ENCODE measurements at regions not wholly inside any gene's neighbourhood (a gene's known extent, or its start where the extent isn't known, plus 50 kb on each side); places are given as distances from the start of the nearest gene placed in this dataset.

GRCh38 chr12:115626210-115626609, 651.3 kb downstream of the MED13L start:
- Histone ChIP-seq H3K27ac (ENCODE audit: low read length) (no peak overlapping the region), H3K4me3 (ENCODE audit: low read length) (no peak overlapping the region), H3K36me3 (ENCODE audit: insufficient read depth, low read depth, low read length) (no peaks in the 10 kb centered on the region), H3K27me3 (ENCODE audit: insufficient read depth, low read length) (no peaks in the 10 kb centered on the region), H3K9ac (ENCODE audit: low read depth, low read length) (no peak overlapping the region), H3K9me3 (ENCODE audit: insufficient read depth, low read depth, low read length) (peaks cover 12% of the 10 kb centered on the region; the same call in 1 of the 2 replicates), H3K4me1 (ENCODE audit: insufficient read depth, low read length) (peaks cover 4% of the 10 kb centered on the region; the same call in 1 of the 2 replicates)

DNA sequence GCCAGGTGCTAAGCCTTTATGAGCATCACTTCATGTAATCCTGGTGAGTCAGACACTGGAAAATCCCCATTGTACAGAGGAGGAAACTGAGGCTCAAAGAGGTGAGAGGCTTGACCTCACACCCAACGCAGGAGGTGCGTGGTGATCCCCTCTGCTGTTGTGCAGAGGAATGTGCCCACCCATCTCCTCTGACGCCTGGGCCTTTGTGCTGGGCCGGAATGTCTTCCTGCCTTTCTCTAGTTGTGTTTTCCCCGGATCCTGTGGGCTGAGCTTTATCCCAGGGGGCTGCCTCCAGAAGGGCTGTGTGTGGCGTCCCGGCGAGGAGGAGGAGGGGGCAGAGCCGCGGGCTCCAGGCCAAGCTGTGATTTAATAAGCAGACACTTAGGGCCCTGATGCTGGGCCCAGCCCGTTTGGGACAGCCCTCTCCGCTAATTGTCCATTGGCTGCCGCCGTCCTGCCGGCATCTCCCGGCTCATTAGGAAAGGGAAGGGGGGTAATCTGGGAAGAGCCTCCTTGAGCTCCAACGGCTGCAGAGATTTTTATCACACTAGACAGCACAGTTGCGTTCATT, 653.6 kb downstream of the MED13L start:
- Histone ChIP-seq H3K9ac (ENCODE audit: low read depth, low read length) (peak overlapping the region; percentile 10; the same call in 1 of the 2 replicates), H3K36me3 (ENCODE audit: insufficient read depth, low read depth, low read length) (no peaks in the 10 kb centered on the region), H3K9me3 (ENCODE audit: insufficient read depth, low read depth, low read length) (peaks cover 8% of the 10 kb centered on the region; the same call in 1 of the 2 replicates), H3K27me3 (ENCODE audit: insufficient read depth, low read length) (no peaks in the 10 kb centered on the region), H3K4me1 (ENCODE audit: insufficient read depth, low read length) (peaks cover 4% of the 10 kb centered on the region; the same call in 1 of the 2 replicates), H3K4me3 (ENCODE audit: low read length) (no peak overlapping the region), H3K27ac (ENCODE audit: low read length) (no peak overlapping the region)

- Histone ChIP-seq H3K27ac (ENCODE audit: low read length) (no peak overlapping the region), H3K4me1 (ENCODE audit: insufficient read depth, low read length) (peaks cover 4% of the 10 kb centered on the region; the same call in 1 of the 2 replicates), H3K9ac (ENCODE audit: low read depth, low read length) (no peak overlapping the region), H3K9me3 (ENCODE audit: insufficient read depth, low read depth, low read length) (peaks cover 8% of the 10 kb centered on the region; the same call in 1 of the 2 replicates), H3K27me3 (ENCODE audit: insufficient read depth, low read length) (no peaks in the 10 kb centered on the region), H3K4me3 (ENCODE audit: low read length) (no peak overlapping the region), H3K36me3 (ENCODE audit: insufficient read depth, low read depth, low read length) (no peaks in the 10 kb centered on the region)
Measured at GRCh38 chr12:115623275-115623674, 654.2 kb downstream of the MED13L start.

- no peaks in the 10 kb centered on the region for H3K36me3 ChIP-seq (ENCODE audit: insufficient read depth, low read depth, low read length)
Measured at GRCh38 chr12:115620816-115621215, 656.7 kb downstream of the MED13L start.

DNA sequence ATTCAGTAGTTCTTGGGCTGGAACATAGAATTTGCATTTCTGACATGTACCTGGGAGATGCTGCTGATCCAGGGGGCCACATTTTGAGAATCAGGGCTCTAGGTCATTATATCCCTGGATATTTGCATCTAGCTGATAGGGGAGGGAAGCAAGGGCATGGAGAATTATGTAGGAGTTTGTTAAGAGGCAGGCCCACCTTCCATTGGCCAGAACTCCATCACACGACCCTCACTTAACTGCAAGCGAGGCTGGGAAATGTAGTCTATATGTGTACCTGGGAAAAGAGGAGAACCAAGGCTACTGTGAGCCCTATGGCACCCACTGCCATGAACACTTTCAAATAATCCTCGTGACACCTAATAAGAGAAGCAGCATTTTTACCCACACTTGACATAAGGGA, 657.6 kb downstream of the MED13L start:
- H3K4me1 ChIP-seq (ENCODE audit: insufficient read depth, low read length) = peaks cover 4% of the 10 kb centered on the region; the same call in 1 of the 2 replicates
- H3K9me3 ChIP-seq (ENCODE audit: insufficient read depth, low read depth, low read length) = peaks cover 1% of the 10 kb centered on the region; the same call in 1 of the 2 replicates
- no peak overlapping the region for H3K9ac ChIP-seq (ENCODE audit: low read depth, low read length)
- no peak overlapping the region for H3K27ac ChIP-seq (ENCODE audit: low read length)
- no peaks in the 10 kb centered on the region for H3K36me3 ChIP-seq (ENCODE audit: insufficient read depth, low read depth, low read length)
- no peak overlapping the region for H3K4me3 ChIP-seq (ENCODE audit: low read length)
- H3K27me3 ChIP-seq (ENCODE audit: insufficient read depth, low read length) = no peaks in the 10 kb centered on the region

More at GRCh38 chr12:115620816-115621215, 656.7 kb downstream of the MED13L start:
- no peak overlapping the region for H3K9ac ChIP-seq (ENCODE audit: low read depth, low read length)
- H3K9me3 ChIP-seq (ENCODE audit: insufficient read depth, low read depth, low read length) = peaks cover 8% of the 10 kb centered on the region; the same call in 1 of the 2 replicates
- peaks cover 4% of the 10 kb centered on the region; the same call in 1 of the 2 replicates for H3K4me1 ChIP-seq (ENCODE audit: insufficient read depth, low read length)
- H3K4me3 ChIP-seq (ENCODE audit: low read length) = no peak overlapping the region
- H3K27me3 ChIP-seq (ENCODE audit: insufficient read depth, low read length) = no peaks in the 10 kb centered on the region
- no peak overlapping the region for H3K27ac ChIP-seq (ENCODE audit: low read length)

GRCh38 chr12:115619061-115619460, 658.4 kb downstream of the MED13L start:
- no peak overlapping the region for H3K27ac ChIP-seq (ENCODE audit: low read length)
- no peak overlapping the region for H3K9ac ChIP-seq (ENCODE audit: low read depth, low read length)
- no peak overlapping the region for H3K4me3 ChIP-seq (ENCODE audit: low read length)
- H3K36me3 ChIP-seq (ENCODE audit: insufficient read depth, low read depth, low read length) = no peaks in the 10 kb centered on the region
- H3K9me3 ChIP-seq (ENCODE audit: insufficient read depth, low read depth, low read length) = no peaks in the 10 kb centered on the region; the same call in 1 of the 2 replicates
- peaks cover 4% of the 10 kb centered on the region; the same call in 1 of the 2 replicates for H3K4me1 ChIP-seq (ENCODE audit: insufficient read depth, low read length)
- H3K27me3 ChIP-seq (ENCODE audit: insufficient read depth, low read length) = no peaks in the 10 kb centered on the region

DNA sequence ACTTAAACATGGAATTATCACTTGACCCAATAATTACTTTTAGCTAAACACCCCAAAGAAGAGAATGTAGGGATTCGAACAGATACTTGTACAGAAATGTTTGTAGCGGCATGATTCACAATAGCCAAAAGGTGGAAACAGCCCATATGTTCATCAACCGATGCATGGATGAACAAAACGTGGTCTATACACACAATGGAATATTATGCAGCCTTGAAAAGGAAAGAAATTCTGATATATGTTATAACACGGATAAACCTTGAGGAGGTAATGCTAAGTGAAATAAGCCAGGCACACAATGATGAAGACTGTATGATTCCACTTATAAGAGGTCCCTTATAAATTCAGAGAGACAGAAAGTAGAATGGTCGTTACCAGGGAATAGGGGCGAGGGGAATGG, 659.4 kb downstream of the MED13L start:
- Histone ChIP-seq H3K36me3 (ENCODE audit: insufficient read depth, low read depth, low read length) (no peaks in the 10 kb centered on the region), H3K9me3 (ENCODE audit: insufficient read depth, low read depth, low read length) (no peaks in the 10 kb centered on the region; the same call in 1 of the 2 replicates)

DNA sequence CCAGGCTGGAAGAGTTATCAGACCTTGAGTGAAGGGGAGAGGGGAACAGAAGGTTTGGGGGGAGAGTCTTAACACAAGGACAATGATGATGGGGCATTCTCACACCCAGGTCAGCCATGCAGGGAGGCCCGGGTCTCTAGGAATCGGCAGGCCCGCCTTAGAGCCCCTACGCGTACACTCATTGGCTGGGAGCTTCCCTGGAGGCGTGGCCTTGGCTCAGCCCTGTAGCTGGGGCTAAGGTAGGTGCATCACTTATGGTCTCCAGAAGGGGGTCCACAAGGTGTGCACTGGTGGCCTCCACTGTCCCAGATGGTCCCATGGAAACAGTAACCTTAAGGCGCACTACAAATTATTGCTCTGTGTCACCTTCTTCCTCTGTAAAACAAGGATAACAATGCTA, 660.1 kb downstream of the MED13L start:
- no peaks in the 10 kb centered on the region for H3K27me3 ChIP-seq (ENCODE audit: insufficient read depth, low read length)
- H3K9ac ChIP-seq (ENCODE audit: low read depth, low read length) = no peak overlapping the region
- H3K27ac ChIP-seq (ENCODE audit: low read length) = no peak overlapping the region
- H3K4me1 ChIP-seq (ENCODE audit: insufficient read depth, low read length) = no peaks in the 10 kb centered on the region
- no peaks in the 10 kb centered on the region for H3K36me3 ChIP-seq (ENCODE audit: insufficient read depth, low read depth, low read length)
- H3K4me3 ChIP-seq (ENCODE audit: low read length) = no peak overlapping the region
- H3K9me3 ChIP-seq (ENCODE audit: insufficient read depth, low read depth, low read length) = no peaks in the 10 kb centered on the region; the same call in 1 of the 2 replicates

More for the DNA sequence above, 659.4 kb downstream of the MED13L start:
- Histone ChIP-seq H3K4me3 (ENCODE audit: low read length) (no peak overlapping the region), H3K27ac (ENCODE audit: low read length) (no peak overlapping the region), H3K27me3 (ENCODE audit: insufficient read depth, low read length) (no peaks in the 10 kb centered on the region), H3K9ac (ENCODE audit: low read depth, low read length) (no peak overlapping the region), H3K4me1 (ENCODE audit: insufficient read depth, low read length) (no peaks in the 10 kb centered on the region)

DNA sequence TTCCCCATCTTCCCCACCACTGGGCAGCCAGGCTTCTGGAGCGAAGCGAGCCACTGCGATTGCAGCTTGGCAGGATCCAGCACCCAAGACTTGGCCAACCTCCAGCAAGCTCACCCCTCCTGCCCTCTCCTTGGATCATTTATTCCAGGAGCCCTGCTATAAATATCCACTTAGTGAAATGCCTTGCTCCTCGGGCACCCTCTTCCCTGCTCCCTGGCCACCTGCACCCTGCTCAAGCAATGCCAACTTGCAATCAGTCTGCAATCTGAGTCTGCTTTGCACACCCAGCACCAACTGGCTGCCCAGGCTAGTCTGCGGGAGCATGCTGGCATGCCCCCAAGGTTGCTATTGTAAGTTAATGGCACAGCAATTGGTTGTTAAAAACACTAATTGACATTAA, 666.0 kb downstream of the MED13L start:
- no peak overlapping the region for H3K4me3 ChIP-seq (ENCODE audit: low read length)
- H3K36me3 ChIP-seq (ENCODE audit: insufficient read depth, low read depth, low read length) = no peaks in the 10 kb centered on the region
- no peaks in the 10 kb centered on the region for H3K27me3 ChIP-seq (ENCODE audit: insufficient read depth, low read length)
- no peak overlapping the region for H3K9ac ChIP-seq (ENCODE audit: low read depth, low read length)
- no peaks in the 10 kb centered on the region for H3K9me3 ChIP-seq (ENCODE audit: insufficient read depth, low read depth, low read length)
- H3K27ac ChIP-seq (ENCODE audit: low read length) = no peak overlapping the region
- no peaks in the 10 kb centered on the region for H3K4me1 ChIP-seq (ENCODE audit: insufficient read depth, low read length)

GRCh38 chr12:115609347-115609746, 668.1 kb downstream of the MED13L start:
- H3K36me3 ChIP-seq (ENCODE audit: insufficient read depth, low read depth, low read length) = no peaks in the 10 kb centered on the region

GRCh38 chr12:115606040-115606439, 671.5 kb downstream of the MED13L start:
- no peak overlapping the region for H3K9ac ChIP-seq (ENCODE audit: low read depth, low read length)
- no peak overlapping the region for H3K27ac ChIP-seq (ENCODE audit: low read length)
- H3K27me3 ChIP-seq (ENCODE audit: insufficient read depth, low read length) = peaks cover 5% of the 10 kb centered on the region; the same call in 1 of the 2 replicates
- H3K9me3 ChIP-seq (ENCODE audit: insufficient read depth, low read depth, low read length) = no peaks in the 10 kb centered on the region
- no peak overlapping the region for H3K4me3 ChIP-seq (ENCODE audit: low read length)
- no peaks in the 10 kb centered on the region for H3K36me3 ChIP-seq (ENCODE audit: insufficient read depth, low read depth, low read length)
- H3K4me1 ChIP-seq (ENCODE audit: insufficient read depth, low read length) = no peaks in the 10 kb centered on the region

More at GRCh38 chr12:115609347-115609746, 668.1 kb downstream of the MED13L start:
- Histone ChIP-seq H3K4me3 (ENCODE audit: low read length) (no peak overlapping the region), H3K9ac (ENCODE audit: low read depth, low read length) (no peak overlapping the region), H3K27ac (ENCODE audit: low read length) (no peak overlapping the region), H3K9me3 (ENCODE audit: insufficient read depth, low read depth, low read length) (no peaks in the 10 kb centered on the region), H3K4me1 (ENCODE audit: insufficient read depth, low read length) (no peaks in the 10 kb centered on the region), H3K27me3 (ENCODE audit: insufficient read depth, low read length) (peaks cover 5% of the 10 kb centered on the region; the same call in 1 of the 2 replicates)

All from iPS-20b (cell line).